ENCODE measurements at regions not wholly inside any gene's neighbourhood (a gene's known extent, or its start where the extent isn't known, plus 50 kb on each side); places are given as distances from the start of the nearest gene placed in this dataset.

- TF ChIP-seq CTCF (IDR thresholded peaks at IDR 0.05) (no peak), POLR2A (IDR thresholded peaks at IDR 0.05) (no peak)
Observed at GRCh38 chr7:119737390-119737789, 535.6 kb upstream of the KCND2 start.
